GM21717 (cell line): ENCODE measurements at regions not wholly inside any gene's neighbourhood (a gene's known extent, or its start where the extent isn't known, plus 50 kb on each side); places are given as distances from the start of the nearest gene placed in this dataset.
"Not testable (repeated sequence)": the region's sequence is repeated elsewhere in the genome, so short reads cannot be mapped to it uniquely, and the experiment has no call there.

Source experiments
- ATAC-seq: cut with Tn5 transposase; IDR thresholded peaks from one replicate; pipeline ENCODE4 v1.9.1; 2021; ENCODE audit warnings: mild to moderate bottlenecking, moderate library complexity; ENCODE audit not compliant: unreplicated experiment

DNA sequence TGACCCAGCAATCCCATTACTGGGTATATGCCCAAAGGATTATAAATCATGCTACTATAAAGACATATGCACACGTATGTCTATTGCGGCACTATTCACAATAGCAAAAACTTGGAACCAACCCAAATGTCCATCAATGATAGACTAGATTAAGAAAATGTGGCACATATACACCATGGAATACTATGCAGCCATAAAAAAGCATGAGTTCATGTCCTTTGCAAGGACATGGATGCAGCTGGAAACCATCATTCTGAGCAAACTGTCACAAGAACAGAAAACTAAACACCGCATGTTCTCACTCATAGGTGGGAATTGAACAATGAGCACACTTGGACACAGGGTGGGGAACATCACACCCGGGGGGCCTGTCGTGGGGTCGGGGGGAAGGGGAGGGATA, 80.1 kb upstream of the TMEM170B start:
- ATAC-seq: not testable (repeated sequence)

- ATAC-seq: not testable (repeated sequence)
These were observed 85.4 kb upstream of the TMEM170B start for GRCh38 chr6:11452106-11452505.

DNA sequence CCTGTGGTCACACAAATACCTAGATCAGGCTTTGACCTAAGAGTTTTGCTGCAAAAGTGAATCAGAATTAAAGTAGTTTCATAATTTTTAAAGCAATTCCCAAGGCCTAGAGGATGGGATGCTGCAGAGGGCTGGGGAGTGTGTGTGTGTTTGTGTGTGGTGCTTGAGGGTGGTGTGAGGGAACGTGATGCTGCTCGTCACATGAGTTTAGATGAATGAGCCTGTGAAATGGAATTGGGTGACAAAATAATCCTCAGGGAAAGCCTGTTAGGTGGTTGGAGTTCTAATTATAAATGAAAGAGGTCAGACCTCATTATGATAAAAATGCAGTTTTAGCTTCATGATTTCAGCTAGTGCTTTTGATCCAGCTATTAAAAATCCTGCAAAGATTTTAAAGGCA, 87.5 kb upstream of the TMEM170B start:
- no peak for ATAC-seq

DNA sequence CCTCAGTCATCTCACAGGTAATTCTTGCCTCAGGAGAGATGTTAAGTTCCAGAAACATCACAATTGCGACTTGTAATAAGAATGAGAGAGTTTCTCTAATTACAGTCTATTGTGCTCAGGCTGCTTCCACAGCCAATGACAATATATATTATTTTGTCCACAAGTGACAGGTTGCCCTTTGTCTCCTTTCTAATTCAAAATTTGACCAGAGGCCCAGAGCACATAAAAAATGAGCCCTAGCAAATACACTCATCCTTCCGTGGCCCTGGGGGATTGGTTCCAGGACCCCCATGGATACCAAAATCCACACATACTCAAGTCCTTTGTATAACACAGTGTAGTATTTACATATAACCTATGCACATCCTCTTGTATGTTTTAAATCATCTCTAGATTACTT, 88.1 kb upstream of the TMEM170B start:
- no peak for ATAC-seq

DNA sequence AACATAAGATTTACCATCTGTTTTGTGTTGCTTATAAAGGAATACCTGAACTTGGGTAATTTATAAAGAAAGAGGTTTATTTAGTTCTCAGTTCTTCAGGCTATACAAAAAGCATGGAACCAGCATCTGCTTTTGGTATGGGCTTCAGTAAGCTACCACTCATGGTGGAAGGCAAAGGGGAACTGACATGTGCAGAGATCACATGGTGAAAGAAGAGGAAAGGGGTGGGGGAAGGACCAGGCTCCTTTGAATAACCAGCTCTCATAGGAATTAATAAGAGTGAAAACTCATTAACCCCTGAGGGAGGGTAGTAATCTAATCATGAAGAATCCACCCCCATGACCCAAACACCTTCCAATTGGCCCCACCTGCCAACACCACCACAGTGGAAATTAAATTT, 89.5 kb upstream of the TMEM170B start:
- no peak for ATAC-seq

- ATAC-seq: no peak
These were observed 90.3 kb upstream of the TMEM170B start for GRCh38 chr6:11447265-11447664.

GRCh38 chr6:11445146-11445545, 92.4 kb upstream of the TMEM170B start:
- ATAC-seq: no peak

GRCh38 chr6:11443125-11443524, 94.4 kb upstream of the TMEM170B start:
- not testable (repeated sequence) for ATAC-seq

DNA sequence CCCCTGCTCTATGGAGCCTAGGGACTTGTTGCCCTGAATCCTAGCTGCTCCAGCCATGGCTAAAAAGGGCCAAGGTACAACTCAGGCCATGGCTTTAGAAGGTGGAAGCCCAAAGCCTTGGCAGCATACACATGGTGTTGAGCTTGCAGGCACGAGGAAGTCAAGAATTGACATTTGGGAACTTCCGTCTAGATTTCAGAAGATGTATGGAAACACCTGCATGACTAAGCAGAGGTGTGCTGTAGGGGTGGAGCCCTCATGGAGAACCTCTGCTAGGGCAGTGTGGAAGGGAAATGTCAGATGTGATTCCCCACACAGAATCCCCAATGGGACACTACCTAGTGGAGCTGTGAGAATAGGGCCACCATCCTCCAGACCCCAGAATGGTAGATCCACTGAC, 95.1 kb upstream of the TMEM170B start:
- ATAC-seq: no peak

DNA sequence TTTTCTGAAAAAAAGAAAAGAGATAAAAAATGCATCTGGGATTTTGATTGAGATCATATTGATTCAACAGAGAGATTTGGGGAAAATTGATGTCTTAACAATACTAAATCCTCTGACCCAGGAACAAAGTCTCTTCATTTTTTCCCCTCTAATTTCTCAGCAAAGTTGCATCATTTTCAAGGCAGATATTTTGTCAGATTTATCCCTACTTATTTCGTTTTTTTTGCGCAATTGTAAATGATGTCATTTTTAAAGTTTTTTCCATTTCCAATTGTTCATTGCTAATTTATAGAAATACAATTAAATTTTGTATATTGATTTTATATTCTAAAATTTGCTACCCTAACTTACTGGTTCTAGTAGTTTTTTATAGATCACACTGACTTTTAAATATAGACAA, 97.7 kb upstream of the TMEM170B start:
- no peak for ATAC-seq

DNA sequence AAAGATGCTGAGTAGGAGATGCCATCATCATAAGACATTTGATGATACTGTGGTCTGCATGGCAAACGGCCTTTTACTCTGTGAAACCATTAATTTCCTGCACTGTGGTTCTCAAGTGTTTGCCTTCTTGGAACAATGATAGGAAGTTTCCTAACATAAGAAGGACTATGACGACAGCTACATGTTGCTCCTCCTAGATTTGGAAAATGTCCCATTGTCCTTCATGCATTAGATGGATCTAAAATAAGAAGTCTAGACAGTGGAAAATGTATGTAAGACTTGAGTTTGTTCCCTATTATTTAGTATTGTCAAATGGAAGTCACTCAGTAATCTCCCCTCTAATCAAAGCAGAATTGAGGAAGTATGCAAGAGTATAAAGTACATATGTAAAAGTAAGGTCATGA, 98.5 kb upstream of the TMEM170B start:
- no peak for ATAC-seq

DNA sequence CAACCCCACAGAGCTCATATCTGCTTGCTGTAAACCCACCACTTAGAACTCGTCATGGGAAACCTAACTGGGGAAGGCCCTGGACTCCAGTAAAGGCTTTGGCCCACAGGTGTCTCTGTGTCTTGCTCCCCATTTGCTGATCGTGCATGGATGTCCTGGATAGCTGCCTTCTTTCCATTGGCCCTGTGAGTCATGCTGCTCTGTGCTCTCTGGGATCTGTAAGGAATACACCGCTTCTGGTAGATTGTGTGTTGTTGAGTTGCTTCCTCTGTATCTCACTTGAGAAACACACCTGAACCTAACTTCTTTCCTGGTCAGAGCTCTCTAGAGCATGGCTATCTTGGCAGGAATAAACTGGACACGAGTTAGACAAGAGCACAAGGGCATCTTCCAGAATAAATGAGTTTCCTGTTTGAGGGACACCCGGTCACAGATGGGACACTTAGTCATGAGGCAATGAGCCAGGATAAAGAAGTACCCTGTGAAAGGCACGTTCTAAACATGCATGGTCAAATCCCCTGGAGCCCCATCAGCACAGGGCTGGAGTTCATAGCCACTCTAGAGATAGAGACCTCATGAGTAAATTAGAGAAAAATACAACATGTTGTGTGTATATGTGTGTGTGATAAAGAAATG, 99.6 kb upstream of the TMEM170B start:
- no peak for ATAC-seq

- ATAC-seq: no peak
These were observed 100.9 kb upstream of the TMEM170B start for GRCh38 chr6:11436508-11437096.

- no peak for ATAC-seq
These were observed 102.8 kb upstream of the TMEM170B start for GRCh38 chr6:11434565-11435326.

GRCh38 chr6:11433860-11434259, 103.7 kb upstream of the TMEM170B start:
- ATAC-seq: no peak

GRCh38 chr6:11432713-11433450, 104.7 kb upstream of the TMEM170B start:
- ATAC-seq: no peak

GRCh38 chr6:11432091-11432490, 105.5 kb upstream of the TMEM170B start:
- no peak for ATAC-seq

DNA sequence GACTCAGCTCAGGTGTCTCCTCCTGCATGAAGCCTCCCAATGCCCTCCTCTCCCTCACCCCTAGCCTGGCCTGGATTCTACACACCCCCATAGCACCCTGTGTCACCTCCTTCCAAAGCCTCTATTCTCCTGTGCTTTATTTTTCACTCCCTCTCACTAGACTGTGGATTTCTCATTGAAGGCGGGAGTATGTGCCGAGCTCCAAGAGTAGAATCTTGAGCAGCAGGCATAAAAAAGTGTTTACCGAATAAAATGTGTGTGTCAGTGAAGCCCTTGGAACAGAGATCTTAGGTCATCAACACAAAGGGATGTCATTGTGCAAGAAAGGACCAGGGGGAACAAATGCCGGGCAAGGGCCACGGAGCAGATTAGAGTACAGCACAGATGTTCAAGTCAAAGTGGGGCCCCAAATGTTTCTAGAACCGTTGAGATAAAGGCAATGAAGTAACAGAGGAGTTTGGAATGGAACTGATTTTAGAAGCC, 106.1 kb upstream of the TMEM170B start:
- no peak for ATAC-seq

GRCh38 chr6:11430036-11430435, 107.5 kb upstream of the TMEM170B start:
- ATAC-seq: no peak

DNA sequence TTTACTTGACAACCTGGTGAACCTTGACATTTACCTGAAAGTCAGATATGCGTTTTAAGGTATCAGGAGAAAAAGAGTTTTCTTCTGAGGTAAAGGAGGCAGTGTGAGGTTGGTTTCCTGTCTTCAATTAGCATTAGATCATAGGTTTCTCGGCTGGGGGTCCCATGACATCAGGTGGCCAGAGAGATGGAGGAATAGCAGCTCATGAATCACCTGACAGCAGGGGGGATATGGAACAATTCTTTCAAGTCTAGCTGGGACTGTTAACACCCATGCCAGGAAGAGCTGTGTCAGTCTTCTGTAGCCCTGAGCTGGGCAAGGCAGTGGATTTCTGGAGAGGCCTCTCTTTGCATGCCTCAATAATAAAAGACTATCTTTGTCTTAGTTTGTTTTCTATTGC, 108.0 kb upstream of the TMEM170B start:
- no peak for ATAC-seq

- peak; percentile 75 for ATAC-seq
These were observed 108.7 kb upstream of the TMEM170B start for GRCh38 chr6:11428895-11429294.
